Astrocyte (in vitro differentiated cells and primary cell): ENCODE measurements at regions not wholly inside any gene's neighbourhood (a gene's known extent, or its start where the extent isn't known, plus 50 kb on each side); places are given as distances from the start of the nearest gene placed in this dataset.

ENCODE experiments used
- DNase-seq: peaks from one replicate; pipeline ENCODE4 v3.0.0-alpha.2; 2010; ENCODE audit warnings: low read depth
- FAIRE-seq: peaks from 2 replicates; lab custom pipeline; 2011; peaks lifted over from hg19 to GRCh38; lab: Jason Lieb, UNC
- H2AFZ ChIP-seq: 2 replicates; pipeline ENCODE4 v1.6.0; 2012; ENCODE audit warnings: low read depth, low read length, inconsistent platforms
- H3K27ac ChIP-seq: 2 replicates; pipeline ENCODE4 v1.5.1; 2011; ENCODE audit warnings: low read depth, low read length, inconsistent platforms
- H3K27me3 ChIP-seq: 2 replicates; pipeline ENCODE4 v1.6.0; 2011; ENCODE audit warnings: low read length, inconsistent platforms; ENCODE audit not compliant: insufficient read depth
- H3K36me3 ChIP-seq: 2 replicates; pipeline ENCODE4 v1.5.1; 2011; ENCODE audit warnings: low read length, inconsistent platforms; ENCODE audit not compliant: insufficient read depth
- H3K4me1 ChIP-seq: 2 replicates; pipeline ENCODE4 v1.5.1; 2011; ENCODE audit warnings: low read length, inconsistent platforms; ENCODE audit not compliant: insufficient read depth
- H3K4me2 ChIP-seq: 2 replicates; pipeline ENCODE4 v1.6.0; 2012; ENCODE audit warnings: low read length, inconsistent platforms
- H3K4me3 ChIP-seq: 2 replicates; pipeline ENCODE4 v1.5.1; 2011; ENCODE audit warnings: low read depth, mild to moderate bottlenecking, low read length, inconsistent platforms; ENCODE audit not compliant: insufficient read depth
- H3K79me2 ChIP-seq: 2 replicates; pipeline ENCODE4 v1.6.0; 2012; ENCODE audit warnings: mild to moderate bottlenecking, low read length, inconsistent platforms; ENCODE audit not compliant: insufficient read depth
- H3K9ac ChIP-seq: 2 replicates; pipeline ENCODE4 v1.6.0; 2012; ENCODE audit warnings: mild to moderate bottlenecking, low read length, inconsistent platforms
- H3K9me3 ChIP-seq: 2 replicates; pipeline ENCODE4 v1.5.1; 2012; ENCODE audit warnings: low read depth, mild to moderate bottlenecking, low read length, inconsistent platforms; ENCODE audit not compliant: insufficient read depth
- H4K20me1 ChIP-seq: 2 replicates; pipeline ENCODE4 v1.6.0; 2012; ENCODE audit warnings: low read length, inconsistent platforms; ENCODE audit not compliant: insufficient read depth
- H3K27ac Mint-ChIP-seq: one replicate; pipeline ENCODE4 v1.8.0; 2021; ENCODE audit warnings: mild to moderate bottlenecking, mixed read lengths; ENCODE audit not compliant: unreplicated experiment
- H3K27me3 Mint-ChIP-seq: one replicate; pipeline ENCODE4 v1.8.0; 2021; ENCODE audit warnings: low read depth, mixed read lengths; ENCODE audit not compliant: unreplicated experiment
- H3K36me3 Mint-ChIP-seq: one replicate; pipeline ENCODE4 v1.8.0; 2021; ENCODE audit warnings: low read depth, mixed read lengths; ENCODE audit not compliant: unreplicated experiment
- H3K4me1 Mint-ChIP-seq: one replicate; pipeline ENCODE4 v1.8.0; 2021; ENCODE audit warnings: low read depth, mixed read lengths; ENCODE audit not compliant: unreplicated experiment
- H3K4me3 Mint-ChIP-seq: one replicate; pipeline ENCODE4 v1.8.0; 2021; ENCODE audit warnings: mild to moderate bottlenecking, moderate library complexity, mixed read lengths; ENCODE audit not compliant: unreplicated experiment
- H3K9me3 Mint-ChIP-seq: one replicate; pipeline ENCODE4 v1.8.0; 2021; ENCODE audit warnings: mild to moderate bottlenecking, mixed read lengths; ENCODE audit not compliant: unreplicated experiment
- EZH2 ChIP-seq: IDR thresholded peaks from 2 replicates; pipeline ENCODE4 v1.6.1; 2012; ENCODE audit warnings: mild to moderate bottlenecking, low read length, inconsistent platforms; ENCODE audit not compliant: insufficient read depth
- TF ChIP-seq, protein P1 (sequence below): IDR thresholded peaks from 2 replicates; pipeline ENCODE4 v1.5.1; 2011; ENCODE audit warnings: low read depth, mild to moderate bottlenecking, inconsistent platforms, low read length, moderate library complexity; ENCODE audit not compliant: insufficient read depth

DNA sequence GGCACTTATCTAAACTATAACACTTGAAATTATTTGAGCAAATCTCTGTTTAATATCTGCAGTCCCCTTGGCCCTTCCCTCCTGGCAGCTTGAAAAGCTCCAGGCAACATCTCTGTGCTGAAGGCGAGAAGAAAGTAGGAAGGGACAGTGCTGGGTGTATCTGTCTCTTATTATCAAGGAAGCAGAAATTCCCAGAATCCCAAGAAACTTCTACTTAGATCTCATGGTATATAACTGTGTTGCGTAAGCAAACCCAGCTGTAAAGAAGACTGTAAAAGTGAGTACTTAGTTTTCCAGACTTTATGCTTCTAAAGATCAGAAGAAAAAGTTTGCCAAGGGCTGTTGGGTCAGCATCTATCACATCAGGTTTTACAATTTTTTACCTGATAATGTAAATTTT is 1869.8 kb downstream of the MAT2B start:
- Histone ChIP-seq H3K4me3 (no peak overlapping the region), H3K27ac (no peak overlapping the region), H3K27me3 (no peaks in the 10 kb centered on the region)

DNA sequence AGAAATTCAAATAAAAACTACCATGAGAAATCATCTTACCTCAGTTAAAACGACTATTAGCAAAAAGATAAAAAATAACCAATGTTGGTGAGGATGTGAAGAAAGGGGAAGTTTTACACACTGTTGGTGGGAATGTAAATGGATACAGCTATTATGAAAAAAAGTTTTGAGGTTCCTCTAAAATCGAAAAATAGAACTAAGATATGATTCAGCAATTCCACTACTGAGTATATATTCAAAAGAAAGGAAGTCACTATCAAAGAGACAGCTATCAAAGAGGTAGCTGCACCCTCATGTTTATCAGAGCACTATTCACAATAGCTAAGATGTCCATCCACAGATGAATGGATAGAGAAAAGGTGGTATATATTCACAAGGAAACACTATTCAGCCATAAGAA is 1888.4 kb downstream of the MAT2B start:
- Mint-ChIP-seq H3K9me3 (peaks cover 7% of the 10 kb centered on the region), H3K36me3 (no peaks in the 10 kb centered on the region), H3K27ac (no peak overlapping the region), H3K4me1 (no peaks in the 10 kb centered on the region), H3K27me3 (no peaks in the 10 kb centered on the region), H3K4me3 (no peak overlapping the region)
- no peaks in the 10 kb centered on the region for H3K27me3 ChIP-seq
- no peak overlapping the region for H3K27ac ChIP-seq
- no peak for FAIRE-seq
- H2AFZ ChIP-seq, result no peak overlapping the region
- H3K4me2 ChIP-seq, result no peak overlapping the region
- no peak overlapping the region for H3K9ac ChIP-seq
- no peaks in the 10 kb centered on the region for H4K20me1 ChIP-seq
- H3K4me3 ChIP-seq, result no peak overlapping the region
- no peaks in the 10 kb centered on the region for H3K4me1 ChIP-seq
- H3K9me3 ChIP-seq, result peaks cover 3% of the 10 kb centered on the region
- no peak for TF ChIP-seq EZH2
- TF ChIP-seq, protein P1, sequence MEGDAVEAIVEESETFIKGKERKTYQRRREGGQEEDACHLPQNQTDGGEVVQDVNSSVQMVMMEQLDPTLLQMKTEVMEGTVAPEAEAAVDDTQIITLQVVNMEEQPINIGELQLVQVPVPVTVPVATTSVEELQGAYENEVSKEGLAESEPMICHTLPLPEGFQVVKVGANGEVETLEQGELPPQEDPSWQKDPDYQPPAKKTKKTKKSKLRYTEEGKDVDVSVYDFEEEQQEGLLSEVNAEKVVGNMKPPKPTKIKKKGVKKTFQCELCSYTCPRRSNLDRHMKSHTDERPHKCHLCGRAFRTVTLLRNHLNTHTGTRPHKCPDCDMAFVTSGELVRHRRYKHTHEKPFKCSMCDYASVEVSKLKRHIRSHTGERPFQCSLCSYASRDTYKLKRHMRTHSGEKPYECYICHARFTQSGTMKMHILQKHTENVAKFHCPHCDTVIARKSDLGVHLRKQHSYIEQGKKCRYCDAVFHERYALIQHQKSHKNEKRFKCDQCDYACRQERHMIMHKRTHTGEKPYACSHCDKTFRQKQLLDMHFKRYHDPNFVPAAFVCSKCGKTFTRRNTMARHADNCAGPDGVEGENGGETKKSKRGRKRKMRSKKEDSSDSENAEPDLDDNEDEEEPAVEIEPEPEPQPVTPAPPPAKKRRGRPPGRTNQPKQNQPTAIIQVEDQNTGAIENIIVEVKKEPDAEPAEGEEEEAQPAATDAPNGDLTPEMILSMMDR, result no peak
- no peaks in the 10 kb centered on the region for H3K79me2 ChIP-seq
- H3K36me3 ChIP-seq, result no peaks in the 10 kb centered on the region
- DNase-seq, result no peak

More for the DNA sequence above, 1869.8 kb downstream of the MAT2B start:
- H3K4me1 Mint-ChIP-seq, result peaks cover 10% of the 10 kb centered on the region
- no peaks in the 10 kb centered on the region for H3K9me3 ChIP-seq
- H2AFZ ChIP-seq, result no peak overlapping the region
- H3K4me1 ChIP-seq, result no peaks in the 10 kb centered on the region
- H3K27ac Mint-ChIP-seq, result no peak overlapping the region
- H3K9me3 Mint-ChIP-seq, result no peaks in the 10 kb centered on the region
- no peaks in the 10 kb centered on the region for H3K36me3 ChIP-seq
- H3K36me3 Mint-ChIP-seq, result no peaks in the 10 kb centered on the region
- no peak overlapping the region for H3K4me3 Mint-ChIP-seq
- H3K9ac ChIP-seq, result no peak overlapping the region
- H3K79me2 ChIP-seq, result no peaks in the 10 kb centered on the region
- DNase-seq (no peak), FAIRE-seq (no peak)
- H3K27me3 Mint-ChIP-seq, result no peaks in the 10 kb centered on the region
- no peaks in the 10 kb centered on the region for H4K20me1 ChIP-seq
- TF ChIP-seq EZH2, result no peak
- TF ChIP-seq, protein P1, result no peak
- no peak overlapping the region for H3K4me2 ChIP-seq

DNA sequence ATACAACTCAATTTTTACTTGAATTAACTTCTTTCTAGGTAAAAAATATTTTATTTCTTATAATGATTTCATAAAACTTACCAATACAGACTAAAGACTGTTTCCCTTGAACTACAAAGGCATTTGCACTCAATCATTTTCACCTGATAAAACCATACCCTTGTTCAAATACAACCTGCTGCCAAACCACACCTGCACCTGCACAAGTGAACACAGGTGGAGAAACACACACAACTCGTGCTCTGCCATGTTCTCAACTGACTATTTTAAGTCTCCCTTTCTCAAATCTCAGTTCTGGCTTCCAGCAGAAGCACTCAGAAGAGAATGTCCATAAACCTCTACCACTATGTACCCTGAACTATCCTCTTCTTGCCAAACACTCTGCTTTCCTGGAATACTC is 1892.1 kb downstream of the MAT2B start:
- H3K9me3 ChIP-seq, result no peaks in the 10 kb centered on the region
- H3K4me1 ChIP-seq, result no peaks in the 10 kb centered on the region
- FAIRE-seq (no peak), DNase-seq (no peak)
- no peak overlapping the region for H3K4me3 Mint-ChIP-seq
- TF ChIP-seq, protein P1, result no peak
- TF ChIP-seq EZH2, result no peak
- no peaks in the 10 kb centered on the region for H3K9me3 Mint-ChIP-seq
- no peak overlapping the region for H3K4me3 ChIP-seq
- no peak overlapping the region for H3K4me2 ChIP-seq
- H3K36me3 Mint-ChIP-seq, result no peaks in the 10 kb centered on the region
- H3K36me3 ChIP-seq, result no peaks in the 10 kb centered on the region
- no peak overlapping the region for H3K27ac ChIP-seq
- H3K27me3 Mint-ChIP-seq, result no peaks in the 10 kb centered on the region
- no peak overlapping the region for H3K9ac ChIP-seq
- H2AFZ ChIP-seq, result no peak overlapping the region
- no peaks in the 10 kb centered on the region for H3K4me1 Mint-ChIP-seq
- no peaks in the 10 kb centered on the region for H3K27me3 ChIP-seq
- no peaks in the 10 kb centered on the region for H3K79me2 ChIP-seq
- H3K27ac Mint-ChIP-seq, result no peak overlapping the region
- H4K20me1 ChIP-seq, result no peaks in the 10 kb centered on the region
